SU-DHL-6 (cell line): ENCODE measurements at regions not wholly inside any gene's neighbourhood (a gene's known extent, or its start where the extent isn't known, plus 50 kb on each side); places are given as distances from the start of the nearest gene placed in this dataset.

Experiments
- H2AFZ ChIP-seq: fragments of 200-600 bp; sonication (generic); 2 replicates; pipeline ENCODE4 v1.6.1; 2014; ENCODE audit warnings: low read depth, mild to moderate bottlenecking, moderate library complexity, mixed read lengths, antibody characterized with exemption, low read length; ENCODE audit not compliant: severe bottlenecking
- H3F3A ChIP-seq: fragments of 200-600 bp; shearing (Covaris generic); 2 replicates; pipeline ENCODE4 v1.6.0; 2016; ENCODE audit warnings: antibody characterized with exemption, mild to moderate bottlenecking; ENCODE audit not compliant: insufficient read depth
- H3K27ac ChIP-seq: fragments of 200-600 bp; sonication (generic); 2 replicates; pipeline ENCODE4 v1.5.1; 2016; ENCODE audit warnings: low read depth, mild to moderate bottlenecking, low read length, moderate library complexity, mixed read lengths
- H3K27me3 ChIP-seq: fragments of 200-600 bp; sonication (generic), shearing (Covaris generic); 2 replicates; pipeline ENCODE4 v1.6.0; 2014; ENCODE audit warnings: mild to moderate bottlenecking, low read length
- H3K36me3 ChIP-seq: fragments of 200-600 bp; sonication (generic); 2 replicates; pipeline ENCODE4 v1.6.1; 2014; ENCODE audit warnings: mild to moderate bottlenecking, low read length, mixed read lengths
- H3K4me2 ChIP-seq: fragments of 300-600, 200-600 bp; shearing (Covaris generic), sonication (generic); 2 replicates; pipeline ENCODE4 v1.6.0; 2014; ENCODE audit warnings: low read length, low read depth, mild to moderate bottlenecking; ENCODE audit not compliant: poor library complexity, severe bottlenecking
- H3K4me3 ChIP-seq: fragments of 200-600 bp; sonication (generic); 2 replicates; pipeline ENCODE4 v1.5.1; 2014; ENCODE audit warnings: antibody characterized with exemption, low read length, mild to moderate bottlenecking, mixed read lengths; ENCODE audit not compliant: insufficient read depth, poor library complexity, severe bottlenecking
- H3K79me2 ChIP-seq: fragments of 200-600 bp; sonication (generic); 2 replicates; pipeline ENCODE4 v1.6.1; 2014; ENCODE audit warnings: mild to moderate bottlenecking, low read length, moderate library complexity; ENCODE audit not compliant: insufficient read depth
- H3K9ac ChIP-seq: fragments of 200-600 bp; sonication (generic); 2 replicates; pipeline ENCODE4 v1.7.0; 2014; ENCODE audit warnings: mild to moderate bottlenecking, low read length
- H3K9me2 ChIP-seq: fragments of 200-600 bp; sonication (generic); replicated peaks from 2 replicates; pipeline ENCODE4 v1.6.1; 2014; ENCODE audit warnings: low read length; ENCODE audit not compliant: insufficient read depth
- H3K9me3 ChIP-seq: fragments of 200-600 bp; sonication (generic); 2 replicates; pipeline ENCODE4 v1.6.1; 2014; ENCODE audit warnings: low read length, mixed read lengths; ENCODE audit not compliant: insufficient read depth
- H4K20me1 ChIP-seq: fragments of 200-600 bp; sonication (generic); 2 replicates; pipeline ENCODE4 v1.6.1; 2014; ENCODE audit warnings: low read depth, mild to moderate bottlenecking, antibody characterized with exemption, low read length, moderate library complexity, mixed read lengths
- EZH2phosphoT487 ChIP-seq: fragments of 200-600 bp; sonication (generic), shearing (Covaris generic); conservative IDR thresholded peaks from 2 replicates; pipeline ENCODE4 v1.6.1; 2018; ENCODE audit warnings: mild to moderate bottlenecking, antibody characterized with exemption, low read length, moderate library complexity, mixed read lengths
- TF ChIP-seq, protein P1 (sequence below): fragments of 200-600 bp; sonication (generic); IDR thresholded peaks from one replicate; pipeline ENCODE4 v1.5.1; 2017; ENCODE audit warnings: antibody characterized with exemption, mild to moderate bottlenecking, low read length, moderate library complexity; ENCODE audit not compliant: insufficient read depth, poor library complexity, severe bottlenecking

DNA sequence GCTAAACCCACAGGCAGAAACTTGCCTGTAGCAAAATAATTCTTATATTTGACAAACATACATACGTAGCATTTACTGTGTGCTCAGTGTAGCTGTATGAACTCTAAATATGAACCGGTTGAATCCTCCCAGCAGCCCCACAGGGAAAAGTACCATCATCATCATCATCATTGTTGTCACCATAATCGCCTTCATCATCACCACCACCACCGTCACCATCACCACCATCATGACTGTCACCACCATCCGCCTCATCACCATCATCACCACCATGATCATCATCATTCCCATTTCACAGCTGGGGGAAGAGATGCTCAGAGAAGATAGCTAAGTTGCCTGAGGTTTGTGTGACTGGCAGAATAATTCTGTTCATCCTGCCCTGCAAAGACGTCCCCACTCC, 81.7 kb downstream of the IRF8 start:
- H3K27me3 ChIP-seq: no peaks in the 10 kb centered on the region

DNA sequence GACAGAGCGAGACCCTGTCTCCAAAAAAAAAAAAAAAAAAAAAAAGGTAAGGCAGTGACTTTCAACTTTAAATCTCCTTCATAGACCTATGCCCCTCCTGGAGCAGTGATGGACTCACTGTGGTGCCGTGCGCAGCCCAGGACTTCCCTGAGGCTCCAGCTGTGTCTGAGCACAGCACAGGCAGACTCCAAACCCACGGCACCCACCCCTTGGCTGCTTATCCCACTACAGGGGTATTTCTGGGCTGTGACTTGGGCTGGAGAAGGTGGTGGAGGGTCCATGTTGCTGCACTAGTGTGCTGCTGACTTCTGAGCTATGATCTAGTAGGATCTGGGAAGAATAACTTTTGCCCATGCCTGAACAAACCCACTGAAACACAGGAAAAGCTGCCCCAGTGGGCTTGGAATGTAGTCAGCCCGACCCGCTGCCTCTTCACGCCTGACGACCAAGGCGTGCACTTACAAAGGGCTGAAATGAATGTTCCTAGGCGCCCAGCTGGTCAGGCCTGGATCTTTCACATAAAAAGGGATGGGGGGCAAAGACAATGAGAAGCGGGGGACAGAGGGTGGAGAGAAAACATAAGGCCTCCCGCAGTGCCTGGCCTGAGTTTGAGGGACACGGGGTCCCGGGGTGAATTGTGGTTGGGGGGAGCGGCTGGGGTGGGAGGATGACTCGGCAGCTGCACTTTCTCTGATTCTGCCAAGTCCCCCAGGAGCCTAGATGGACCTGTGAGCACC, 83.0 kb downstream of the IRF8 start:
- Histone ChIP-seq H3K9me3 (no peaks in the 10 kb centered on the region), H3F3A (no peaks in the 10 kb centered on the region), H3K4me3 (no peak overlapping the region), H2AFZ (no peak overlapping the region), H3K9me2 (no peaks in the 10 kb centered on the region), H3K4me2 (no peak overlapping the region), H3K9ac (no peak overlapping the region), H3K79me2 (no peaks in the 10 kb centered on the region), H3K27me3 (no peaks in the 10 kb centered on the region), H3K36me3 (no peaks in the 10 kb centered on the region), H3K27ac (no peak overlapping the region), H4K20me1 (no peaks in the 10 kb centered on the region)
- no peak for TF ChIP-seq EZH2phosphoT487
- TF ChIP-seq, protein P1, sequence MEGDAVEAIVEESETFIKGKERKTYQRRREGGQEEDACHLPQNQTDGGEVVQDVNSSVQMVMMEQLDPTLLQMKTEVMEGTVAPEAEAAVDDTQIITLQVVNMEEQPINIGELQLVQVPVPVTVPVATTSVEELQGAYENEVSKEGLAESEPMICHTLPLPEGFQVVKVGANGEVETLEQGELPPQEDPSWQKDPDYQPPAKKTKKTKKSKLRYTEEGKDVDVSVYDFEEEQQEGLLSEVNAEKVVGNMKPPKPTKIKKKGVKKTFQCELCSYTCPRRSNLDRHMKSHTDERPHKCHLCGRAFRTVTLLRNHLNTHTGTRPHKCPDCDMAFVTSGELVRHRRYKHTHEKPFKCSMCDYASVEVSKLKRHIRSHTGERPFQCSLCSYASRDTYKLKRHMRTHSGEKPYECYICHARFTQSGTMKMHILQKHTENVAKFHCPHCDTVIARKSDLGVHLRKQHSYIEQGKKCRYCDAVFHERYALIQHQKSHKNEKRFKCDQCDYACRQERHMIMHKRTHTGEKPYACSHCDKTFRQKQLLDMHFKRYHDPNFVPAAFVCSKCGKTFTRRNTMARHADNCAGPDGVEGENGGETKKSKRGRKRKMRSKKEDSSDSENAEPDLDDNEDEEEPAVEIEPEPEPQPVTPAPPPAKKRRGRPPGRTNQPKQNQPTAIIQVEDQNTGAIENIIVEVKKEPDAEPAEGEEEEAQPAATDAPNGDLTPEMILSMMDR: no peak

More for the DNA sequence above, 81.7 kb downstream of the IRF8 start:
- Histone ChIP-seq H3K4me2 (no peak overlapping the region), H3F3A (no peaks in the 10 kb centered on the region), H3K36me3 (no peaks in the 10 kb centered on the region), H3K9ac (no peak overlapping the region), H3K9me2 (no peaks in the 10 kb centered on the region), H3K4me3 (no peak overlapping the region), H3K9me3 (no peaks in the 10 kb centered on the region), H2AFZ (no peak overlapping the region), H4K20me1 (no peaks in the 10 kb centered on the region), H3K27ac (no peak overlapping the region), H3K79me2 (no peaks in the 10 kb centered on the region)
- TF ChIP-seq EZH2phosphoT487: no peak
- TF ChIP-seq, protein P1: no peak

DNA sequence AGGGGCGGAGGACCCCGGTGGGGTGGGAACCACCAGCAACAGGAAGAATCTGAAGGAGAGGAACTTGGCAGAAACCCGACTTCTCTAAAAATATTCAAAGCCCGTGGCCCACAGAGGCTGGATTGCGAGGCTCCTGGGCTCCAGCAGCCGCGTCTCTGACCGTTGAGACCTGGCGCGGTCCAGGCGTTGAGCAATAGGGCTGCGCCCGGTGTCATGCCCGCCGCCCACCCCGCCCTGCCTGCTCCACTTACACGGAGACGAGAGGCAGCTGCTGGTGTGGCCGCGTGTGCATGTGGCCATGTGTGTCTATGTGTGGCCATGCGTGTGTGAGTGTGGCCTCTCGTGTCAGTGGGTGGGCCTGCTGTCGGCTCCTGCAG, 83.6 kb downstream of the IRF8 start:
- Histone ChIP-seq H4K20me1 (no peaks in the 10 kb centered on the region), H3K9me2 (no peaks in the 10 kb centered on the region), H3K36me3 (no peaks in the 10 kb centered on the region), H3K4me2 (no peak overlapping the region), H3F3A (no peaks in the 10 kb centered on the region), H3K27ac (no peak overlapping the region), H2AFZ (no peak overlapping the region), H3K79me2 (no peaks in the 10 kb centered on the region), H3K9ac (no peak overlapping the region), H3K9me3 (no peaks in the 10 kb centered on the region), H3K27me3 (no peaks in the 10 kb centered on the region), H3K4me3 (no peak overlapping the region)
- TF ChIP-seq, protein P1: no peak
- TF ChIP-seq EZH2phosphoT487: no peak
